Aorta (tissue), 5 donors: ENCODE measurements at regions not wholly inside any gene's neighbourhood (a gene's known extent, or its start where the extent isn't known, plus 50 kb on each side); places are given as distances from the start of the nearest gene placed in this dataset.

ENCODE experiments used
- ATAC-seq: fragments of 200-7000 bp; cut with Tn5 transposase; one replicate; pipeline ENCODE4 v1.9.1; 2022; ENCODE audit warnings: moderate library complexity; ENCODE audit not compliant: low FRiP score
- DNase-seq, 2 donors: peaks; one replicate each; pipeline ENCODE4 v3.0.0-alpha.2; 2020
- H3K27ac ChIP-seq, 2 donors: one replicate each; pipeline ENCODE4 v1.5.1; 2013; ENCODE audit warnings: low read length in 2 of 2, mild to moderate bottlenecking in 2 of 2, moderate library complexity in 2 of 2, control low read depth in 1 of 2, inconsistent platforms in 1 of 2, low read depth in 1 of 2
- H3K27me3 ChIP-seq, 2 donors: one replicate each; pipeline ENCODE4 v1.6.1; 2013; ENCODE audit warnings: control low read depth in 1 of 2, low read length in 1 of 2, mild to moderate bottlenecking in 1 of 2, moderate library complexity in 1 of 2; ENCODE audit not compliant: insufficient read depth in 2 of 2, control insufficient read depth in 1 of 2
- H3K36me3 ChIP-seq, 2 donors: one replicate each; pipeline ENCODE4 v1.6.1; 2013; ENCODE audit warnings: control low read depth in 1 of 2, low read length in 1 of 2, mild to moderate bottlenecking in 1 of 2; ENCODE audit not compliant: insufficient read depth in 2 of 2, control insufficient read depth in 1 of 2
- H3K4me1 ChIP-seq, 2 donors: one replicate each; pipeline ENCODE4 v1.6.1; 2013; ENCODE audit warnings: low read length in 2 of 2, control low read depth in 1 of 2, mild to moderate bottlenecking in 1 of 2, moderate library complexity in 1 of 2; ENCODE audit not compliant: insufficient read depth in 2 of 2, control insufficient read depth in 1 of 2
- H3K4me3 ChIP-seq, 2 donors: one replicate each; pipeline ENCODE4 v1.5.1; 2013; ENCODE audit warnings: low read length in 2 of 2, control low read depth in 1 of 2, mild to moderate bottlenecking in 1 of 2
- H3K9me3 ChIP-seq: one replicate; pipeline ENCODE4 v1.6.1; 2013; ENCODE audit warnings: mild to moderate bottlenecking, low read length; ENCODE audit not compliant: control insufficient read depth
- WGBS, 2 donors: extraction: QIAGEN DNeasy Blood & Tissue Kit; methylation state at CpG; one replicate each; pipeline ENCODE4 v1.1.7; 2013; 5-methylcytosine and 5-hydroxymethylcytosine counted together
- intact Hi-C, 2 donors: fragments of 100-400 bp; cut with DNase I; formaldehyde crosslinking; loops; one replicate each; pipeline versions ENCODE4 v1.14.2 to v1.15.0; 2022
- donor health status: healthy with polysubstance abuse.
- donor health status: Bipolar disorder and iron deficiency.
- donor health status: DM: no; HTN: no; CAD: no.
- donor health status: DM: no; HTN: no; CAD: no.
- donor health status: DM: yes; HTN: yes; CAD: no.

GRCh38 chr19:27993619-27994570 lies 1219.1 kb downstream of the UQCRFS1 start:
- no peak overlapping the region for H3K4me3 ChIP-seq
- no peaks in the 10 kb centered on the region for H3K36me3 ChIP-seq
- ATAC-seq (no peak), DNase-seq (no peak)
- no peaks in the 10 kb centered on the region for H3K9me3 ChIP-seq
- H3K27ac ChIP-seq, result no peak overlapping the region
- H3K27me3 ChIP-seq, result no peaks in the 10 kb centered on the region
- H3K4me1 ChIP-seq, result no peaks in the 10 kb centered on the region
- 47 to 49% methylated on average over 6 of the region's 6 CpGs for WGBS, 2 donors
- intact Hi-C loops, result no loop called here

- Histone ChIP-seq H3K9me3 (no peaks in the 10 kb centered on the region), H3K36me3 (no peaks in the 10 kb centered on the region), H3K4me3 (no peak overlapping the region), H3K27ac (no peak overlapping the region), H3K27me3 (no peaks in the 10 kb centered on the region), H3K4me1 (no peaks in the 10 kb centered on the region)
- 63 to 71% methylated on average over 1 of the region's 1 CpG for WGBS, 2 donors
- ATAC-seq (no peak), DNase-seq (no peak)
- intact Hi-C loops, result no loop called here
Measured at GRCh38 chr19:27986299-27986698, 1226.7 kb downstream of the UQCRFS1 start.

- no peak overlapping the region for H3K4me3 ChIP-seq
- WGBS, 2 donors, result 61 to 65% methylated on average over 5 of the region's 5 CpGs
- DNase-seq (no peak), ATAC-seq (no peak)
- H3K4me1 ChIP-seq, result no peaks in the 10 kb centered on the region
- H3K27ac ChIP-seq, result no peak overlapping the region
- intact Hi-C loops, result loop anchor here in 1 of 2 donors (10.0 kb wide), 1 partner anchor 349 kb away; no protein-coding TSS in a partner anchor
- no peaks in the 10 kb centered on the region for H3K36me3 ChIP-seq
- H3K9me3 ChIP-seq, result no peaks in the 10 kb centered on the region
- no peaks in the 10 kb centered on the region for H3K27me3 ChIP-seq
Measured at GRCh38 chr19:27975419-27976005, 1237.4 kb downstream of the UQCRFS1 start.

- no peaks in the 10 kb centered on the region for H3K27me3 ChIP-seq
- 17 to 22% methylated on average over 2 of the region's 2 CpGs for WGBS, 2 donors
- H3K9me3 ChIP-seq, result no peaks in the 10 kb centered on the region
- no peak overlapping the region for H3K27ac ChIP-seq
- DNase-seq (no peak), ATAC-seq (no peak)
- no peaks in the 10 kb centered on the region for H3K4me1 ChIP-seq
- H3K4me3 ChIP-seq, result no peak overlapping the region
- H3K36me3 ChIP-seq, result no peaks in the 10 kb centered on the region
- intact Hi-C loops, result loop anchor here in 1 of 2 donors (10.0 kb wide), 1 partner anchor 351 kb away; no protein-coding TSS in a partner anchor
Measured at GRCh38 chr19:27974082-27974513, 1238.9 kb downstream of the UQCRFS1 start.

GRCh38 chr19:27972291-27973040 lies 1240.5 kb downstream of the UQCRFS1 start:
- 36 to 38% methylated on average over 5 of the region's 5 CpGs for WGBS, 2 donors
- intact Hi-C loops, result loop anchor here in 1 of 2 donors (10.0 kb wide), 1 partner anchor 352 kb away; no protein-coding TSS in a partner anchor
- Histone ChIP-seq H3K27me3 (no peaks in the 10 kb centered on the region), H3K4me1 (no peaks in the 10 kb centered on the region), H3K4me3 (no peak overlapping the region), H3K36me3 (no peaks in the 10 kb centered on the region), H3K9me3 (no peaks in the 10 kb centered on the region), H3K27ac (no peak overlapping the region)
- no peak for ATAC-seq
- no peak for DNase-seq

GRCh38 chr19:27971869-27972268 lies 1241.1 kb downstream of the UQCRFS1 start:
- intact Hi-C loops, result loop anchor here in 1 of 2 donors (10.0 kb wide), 1 partner anchor 353 kb away; no protein-coding TSS in a partner anchor
- whole genome bisulfite sequencing, 2 donors, result 41 to 90% methylated on average over 2 of the region's 2 CpGs
- H3K36me3 ChIP-seq, result no peaks in the 10 kb centered on the region

GRCh38 chr19:27971071-27971470 lies 1241.9 kb downstream of the UQCRFS1 start:
- Histone ChIP-seq H3K36me3 (no peaks in the 10 kb centered on the region), H3K4me1 (no peaks in the 10 kb centered on the region), H3K27ac (no peak overlapping the region), H3K27me3 (no peaks in the 10 kb centered on the region), H3K4me3 (no peak overlapping the region), H3K9me3 (no peaks in the 10 kb centered on the region)
- ATAC-seq (no peak), DNase-seq (no peak)
- intact Hi-C loops, result loop anchor here in 1 of 2 donors (10.0 kb wide), 1 partner anchor 354 kb away; no protein-coding TSS in a partner anchor
- WGBS, 2 donors, result 17 to 20% methylated on average over 5 of the region's 5 CpGs

More at GRCh38 chr19:27971869-27972268, 1241.1 kb downstream of the UQCRFS1 start:
- DNase-seq, result no peak
- H3K9me3 ChIP-seq, result no peaks in the 10 kb centered on the region
- no peaks in the 10 kb centered on the region for H3K4me1 ChIP-seq
- H3K4me3 ChIP-seq, result no peak overlapping the region
- ATAC-seq, result no peak
- no peak overlapping the region for H3K27ac ChIP-seq
- no peaks in the 10 kb centered on the region for H3K27me3 ChIP-seq

- H3K9me3 ChIP-seq, result no peaks in the 10 kb centered on the region
- H3K36me3 ChIP-seq, result no peaks in the 10 kb centered on the region
- H3K27me3 ChIP-seq, result no peaks in the 10 kb centered on the region
- 25 to 27% methylated on average over 2 of the region's 2 CpGs for WGBS, 2 donors
- H3K4me3 ChIP-seq, result no peak overlapping the region
- H3K27ac ChIP-seq, result no peak overlapping the region
- intact Hi-C loops, result no loop called here
- DNase-seq (no peak), ATAC-seq (no peak)
- no peaks in the 10 kb centered on the region for H3K4me1 ChIP-seq
Measured at GRCh38 chr19:27966390-27966816, 1246.5 kb downstream of the UQCRFS1 start.
